GM12878 (cell line): ENCODE measurements at regions not wholly inside any gene's neighbourhood (a gene's known extent, or its start where the extent isn't known, plus 50 kb on each side); places are given as distances from the start of the nearest gene placed in this dataset.

Experiments
- CTCF ChIP-seq, 3 experiments: IDR thresholded peaks in 2 of 3; conservative IDR thresholded peaks in 1 of 3; 2 replicates each; pipeline ENCODE4 v1.5.1; 2011; ENCODE audit warnings: low read depth in 3 of 3, low read length in 3 of 3, mild to moderate bottlenecking in 3 of 3, control low read depth in 2 of 3, moderate library complexity in 2 of 3, inconsistent platforms in 1 of 3, mixed read lengths in 1 of 3; ENCODE audit not compliant: control insufficient read depth in 2 of 3, insufficient read depth in 1 of 3; ENCODE audit errors: extremely low read depth in 1 of 3
- DPF2 ChIP-seq: fragments of 450-650 bp; IDR thresholded peaks from 2 replicates; pipeline ENCODE4 v1.6.1; 2017; ENCODE audit warnings: mild to moderate bottlenecking
- POLR2AphosphoS2 ChIP-seq: IDR thresholded peaks from 2 replicates; pipeline ENCODE4 v1.6.1; 2011; ENCODE audit warnings: low read depth, mild to moderate bottlenecking, low read length, improper control_type of control experiment, moderate library complexity
- POLR2AphosphoS5 ChIP-seq: IDR thresholded peaks from 2 replicates; pipeline ENCODE4 v1.6.1; 2011; ENCODE audit warnings: mild to moderate bottlenecking, low read length, inconsistent platforms
- STAT3 ChIP-seq: IDR thresholded peaks from 2 replicates; pipeline ENCODE4 v1.6.1; 2011; ENCODE audit warnings: low read depth, low read length, improper control_type of control experiment

GRCh38 chr15:96172417-96172816 is 158.1 kb upstream of the NR2F2 start:
- TF ChIP-seq CTCF (IDR thresholded peaks at IDR 0.05 in 2 of 3, conservative IDR thresholded peaks at IDR 0.05 in 1 of 3; ENCODE audit: control insufficient read depth in 2 of 3, extremely low read depth in 1 of 3, insufficient read depth in 1 of 3, low read depth in 3 of 3, low read length in 3 of 3): no peak
- no peak for TF ChIP-seq STAT3
- no peak for TF ChIP-seq DPF2
- TF ChIP-seq POLR2AphosphoS2: no peak
- TF ChIP-seq POLR2AphosphoS5: no peak
